A673 (cell line): ENCODE measurements at regions not wholly inside any gene's neighbourhood (a gene's known extent, or its start where the extent isn't known, plus 50 kb on each side); places are given as distances from the start of the nearest gene placed in this dataset.

ENCODE experiments used
- EZH2 ChIP-seq: fragments of 200-600 bp; sonication (generic); IDR thresholded peaks from 2 replicates; pipeline ENCODE4 v1.6.1; 2017; ENCODE audit warnings: borderline replicate concordance, low read depth, mild to moderate bottlenecking, mixed read lengths, antibody characterized with exemption, low read length; ENCODE audit not compliant: poor library complexity, severe bottlenecking
- TF ChIP-seq, protein P1 (sequence below): fragments of 300-800, 200-600 bp; sonication (generic); conservative IDR thresholded peaks from 2 replicates; pipeline ENCODE4 v1.5.1; 2017; ENCODE audit warnings: low read depth, mild to moderate bottlenecking, antibody characterized with exemption, low read length, moderate library complexity, mixed read lengths

DNA sequence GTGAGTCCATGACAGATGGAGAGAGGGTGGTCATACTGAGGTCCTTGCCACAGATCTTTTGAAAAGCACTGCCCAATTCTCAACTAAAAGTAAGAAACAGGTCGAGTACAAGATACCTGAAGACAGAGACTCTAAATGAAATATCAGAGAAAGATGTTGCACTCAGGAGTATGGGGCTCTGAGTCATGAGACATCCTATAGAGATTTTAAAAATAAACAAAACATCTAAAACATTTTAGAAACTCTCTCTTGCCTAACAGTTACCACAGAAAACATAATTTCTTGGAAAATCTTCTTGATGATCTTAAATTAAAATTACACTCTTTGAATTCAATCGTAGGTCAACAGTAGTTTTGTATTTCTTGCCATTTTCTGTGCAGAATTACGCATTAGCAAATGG, 348.9 kb upstream of the MARCKS start:
- TF ChIP-seq, protein P1, sequence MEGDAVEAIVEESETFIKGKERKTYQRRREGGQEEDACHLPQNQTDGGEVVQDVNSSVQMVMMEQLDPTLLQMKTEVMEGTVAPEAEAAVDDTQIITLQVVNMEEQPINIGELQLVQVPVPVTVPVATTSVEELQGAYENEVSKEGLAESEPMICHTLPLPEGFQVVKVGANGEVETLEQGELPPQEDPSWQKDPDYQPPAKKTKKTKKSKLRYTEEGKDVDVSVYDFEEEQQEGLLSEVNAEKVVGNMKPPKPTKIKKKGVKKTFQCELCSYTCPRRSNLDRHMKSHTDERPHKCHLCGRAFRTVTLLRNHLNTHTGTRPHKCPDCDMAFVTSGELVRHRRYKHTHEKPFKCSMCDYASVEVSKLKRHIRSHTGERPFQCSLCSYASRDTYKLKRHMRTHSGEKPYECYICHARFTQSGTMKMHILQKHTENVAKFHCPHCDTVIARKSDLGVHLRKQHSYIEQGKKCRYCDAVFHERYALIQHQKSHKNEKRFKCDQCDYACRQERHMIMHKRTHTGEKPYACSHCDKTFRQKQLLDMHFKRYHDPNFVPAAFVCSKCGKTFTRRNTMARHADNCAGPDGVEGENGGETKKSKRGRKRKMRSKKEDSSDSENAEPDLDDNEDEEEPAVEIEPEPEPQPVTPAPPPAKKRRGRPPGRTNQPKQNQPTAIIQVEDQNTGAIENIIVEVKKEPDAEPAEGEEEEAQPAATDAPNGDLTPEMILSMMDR, result no peak
- TF ChIP-seq EZH2, result no peak
